AG04449 (cell line): ENCODE measurements at regions not wholly inside any gene's neighbourhood (a gene's known extent, or its start where the extent isn't known, plus 50 kb on each side); places are given as distances from the start of the nearest gene placed in this dataset.

ENCODE experiments used
- CTCF ChIA-PET: fragments of 350-600 bp; formaldehyde crosslinking; extraction: SDS; loops from one replicate; lab custom pipeline; 2021; ENCODE audit warnings: antibody characterized with exemption; lab: Yijun Ruan, JAX
- POLR2A ChIA-PET: fragments of 400-600, 350-600 bp; formaldehyde crosslinking; extraction: SDS; loops from one replicate; lab custom pipeline; 2020; ENCODE audit warnings: antibody characterized with exemption, inconsistent platforms; lab: Yijun Ruan, JAX
- DNase-seq: peaks from one replicate; pipeline ENCODE4 v3.0.0-alpha.2; 2010; ENCODE audit warnings: low read depth, low spot score
- H3K4me3 ChIP-seq: 2 replicates; pipeline ENCODE4 v1.5.1; 2011; ENCODE audit warnings: low read depth, mild to moderate bottlenecking, control low read depth, low read length
- CTCF ChIP-seq: IDR thresholded peaks from one replicate; pipeline ENCODE4 v1.5.1; 2011; ENCODE audit warnings: mild to moderate bottlenecking, moderate library complexity, low read length, control low read depth, inconsistent platforms; ENCODE audit not compliant: insufficient read depth; ENCODE audit errors: missing control alignments

GRCh38 chr1:232204269-232204668 is 425.7 kb downstream of the SIPA1L2 start:
- H3K4me3 ChIP-seq = no peak overlapping the region
- POLR2A ChIA-PET = no interaction called here
- no peak for TF ChIP-seq CTCF
- CTCF ChIA-PET = no interaction called here
- no peak for DNase-seq

- CTCF ChIA-PET = no interaction called here
Measured at GRCh38 chr1:232201024-232201423, 428.9 kb downstream of the SIPA1L2 start.

GRCh38 chr1:232196042-232196441 is 433.9 kb downstream of the SIPA1L2 start:
- no peak for TF ChIP-seq CTCF
- H3K4me3 ChIP-seq = no peak overlapping the region
- CTCF ChIA-PET = no interaction called here
- DNase-seq = no peak
- POLR2A ChIA-PET = no interaction called here

More at GRCh38 chr1:232201024-232201423, 428.9 kb downstream of the SIPA1L2 start:
- DNase-seq = no peak
- POLR2A ChIA-PET = no interaction called here
- TF ChIP-seq CTCF = no peak
- H3K4me3 ChIP-seq = no peak overlapping the region

DNA sequence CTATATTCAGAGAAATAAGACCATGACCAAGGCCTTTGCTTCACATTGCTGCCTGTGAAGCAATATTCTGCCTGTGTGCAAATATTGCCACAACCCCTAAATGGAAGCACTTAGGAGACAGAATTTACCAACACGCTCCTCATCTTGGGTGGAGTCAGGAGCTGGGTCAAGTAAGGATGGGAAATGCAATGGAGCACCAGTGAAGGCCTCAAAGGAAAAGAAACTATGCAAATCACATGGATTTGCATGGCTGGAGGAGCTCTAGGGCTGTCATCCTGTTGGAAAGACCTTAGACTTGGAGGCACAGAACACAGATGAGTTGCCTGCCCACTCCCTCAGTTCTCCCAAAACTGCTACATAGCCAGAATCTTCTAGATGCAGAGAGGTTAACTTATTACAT is 435.5 kb downstream of the SIPA1L2 start:
- no peak for TF ChIP-seq CTCF
- POLR2A ChIA-PET = no interaction called here
- DNase-seq = no peak
- CTCF ChIA-PET = no interaction called here
- no peak overlapping the region for H3K4me3 ChIP-seq

- no peak for TF ChIP-seq CTCF
- H3K4me3 ChIP-seq = no peak overlapping the region
- ChIA-PET POLR2A (no interaction called here), CTCF (no interaction called here)
- no peak for DNase-seq
Measured at GRCh38 chr1:232193451-232193783, 436.5 kb downstream of the SIPA1L2 start.

GRCh38 chr1:232192781-232193450 is 437.0 kb downstream of the SIPA1L2 start:
- POLR2A ChIA-PET = no interaction called here

More at GRCh38 chr1:232192781-232193450, 437.0 kb downstream of the SIPA1L2 start:
- no peak for DNase-seq
- no peak for TF ChIP-seq CTCF
- CTCF ChIA-PET = no interaction called here
- no peak overlapping the region for H3K4me3 ChIP-seq
